DMS153 treated with DMSO at 0.1 percent for 48 hours (cell line): ENCODE measurements at regions not wholly inside any gene's neighbourhood (a gene's known extent, or its start where the extent isn't known, plus 50 kb on each side); places are given as distances from the start of the nearest gene placed in this dataset.

Experiments
- DNase-seq: peaks from one replicate; lab custom pipeline; 2025; ENCODE audit not compliant: unreplicated experiment; lab: John Stamatoyannopoulos, UW

GRCh38 chr7:25850735-25851134, 301.3 kb upstream of the NFE2L3 start:
- DNase-seq: no peak

GRCh38 chr7:25851332-25852210, 300.4 kb upstream of the NFE2L3 start:
- DNase-seq: peak; percentile 92

GRCh38 chr7:25852211-25852938, 299.6 kb upstream of the NFE2L3 start:
- DNase-seq: no peak

- no peak for DNase-seq
Observed at GRCh38 chr7:25852939-25853271, 299.1 kb upstream of the NFE2L3 start.

- DNase-seq: no peak
Observed at GRCh38 chr7:25853314-25853713, 298.7 kb upstream of the NFE2L3 start.

GRCh38 chr7:25854059-25854458, 297.9 kb upstream of the NFE2L3 start:
- DNase-seq: no peak

- DNase-seq: peak; percentile 100
Observed at GRCh38 chr7:25854608-25855497, 297.1 kb upstream of the NFE2L3 start.

GRCh38 chr7:25855854-25856782, 295.9 kb upstream of the NFE2L3 start:
- DNase-seq: peak; percentile 93

- peak; percentile 82 for DNase-seq
Observed at GRCh38 chr7:25857376-25858067, 294.5 kb upstream of the NFE2L3 start.

- DNase-seq: no peak
Observed at GRCh38 chr7:25858200-25858524, 293.8 kb upstream of the NFE2L3 start.

- DNase-seq: peak; percentile 52
Observed at GRCh38 chr7:25858525-25859411, 293.2 kb upstream of the NFE2L3 start.

GRCh38 chr7:25859412-25860274, 292.4 kb upstream of the NFE2L3 start:
- no peak for DNase-seq

GRCh38 chr7:25860275-25861163, 291.5 kb upstream of the NFE2L3 start:
- DNase-seq: peak; percentile 69

GRCh38 chr7:25861164-25861496, 290.9 kb upstream of the NFE2L3 start:
- no peak for DNase-seq

GRCh38 chr7:25861601-25862260, 290.3 kb upstream of the NFE2L3 start:
- DNase-seq: peak; percentile 70

GRCh38 chr7:25862261-25863004, 289.6 kb upstream of the NFE2L3 start:
- peak; percentile 100 for DNase-seq
